ENCODE measurements at regions not wholly inside any gene's neighbourhood (a gene's known extent, or its start where the extent isn't known, plus 50 kb on each side); places are given as distances from the start of the nearest gene placed in this dataset.
"Not testable (repeated sequence)": the region's sequence is repeated elsewhere in the genome, so short reads cannot be mapped to it uniquely, and the experiment has no call there.

DNA sequence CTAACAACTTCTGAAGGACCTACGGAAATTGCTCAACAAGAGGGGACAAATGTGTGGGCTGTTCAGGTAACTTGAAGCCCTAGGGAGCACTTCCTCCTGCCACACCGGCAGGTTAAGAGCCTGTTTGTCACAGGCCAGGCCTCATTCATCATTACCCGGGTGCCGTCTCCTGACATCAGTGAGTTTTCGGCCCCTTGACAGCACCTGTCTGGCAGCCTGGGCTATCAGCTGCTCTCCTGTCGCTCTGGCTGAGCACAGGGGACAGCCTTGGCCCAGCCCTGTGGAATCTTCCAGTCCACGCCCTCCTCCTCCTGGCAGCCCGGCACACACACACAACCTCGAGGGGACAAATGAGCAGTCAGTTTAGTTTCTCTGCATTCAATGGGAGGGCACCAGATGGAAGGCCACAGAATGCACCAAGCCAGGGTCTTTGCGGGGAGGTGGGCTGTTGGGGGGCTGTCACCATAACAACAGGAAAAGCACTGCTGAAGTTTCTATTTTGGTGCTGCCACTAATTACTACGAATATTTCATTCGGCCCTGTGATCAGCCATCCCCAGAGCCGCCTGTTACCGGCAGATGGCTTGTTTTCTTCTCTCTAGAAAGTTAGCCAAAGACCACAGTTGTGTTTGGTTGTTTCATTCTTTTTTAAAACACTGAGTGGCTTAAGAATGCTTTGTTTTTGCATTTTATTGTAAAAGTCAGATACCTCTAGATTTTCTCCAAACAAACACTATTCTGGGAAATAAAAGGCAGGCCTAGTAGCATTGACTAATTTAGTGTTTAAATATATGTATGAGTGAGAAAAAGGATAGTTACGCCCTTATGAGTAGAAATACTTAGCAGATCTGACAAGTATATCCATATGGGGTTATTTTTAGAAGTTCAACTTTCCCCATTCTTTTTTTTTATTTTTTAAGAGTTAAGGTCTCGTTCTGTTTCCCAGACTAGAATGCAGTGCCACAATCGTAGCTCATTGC lies 189.9 kb upstream of the NDUFV2 start (continued):
- TF ChIP-seq ZNF687 (CRISPR knock-in tag; IDR thresholded peaks at IDR 0.05) (peak; percentile 22; the same call in 1 of the 2 replicates), JARID2 (CRISPR knock-in tag; IDR thresholded peaks at IDR 0.05; ENCODE audit: insufficient replicate concordance) (no peak), ZNF263 (CRISPR knock-in tag; IDR thresholded peaks at IDR 0.05) (peak; percentile 58; the same call in 1 of the 2 replicates), TMF1 (CRISPR knock-in tag; IDR thresholded peaks at IDR 0.05; ENCODE audit: low read depth) (no peak)

DNA sequence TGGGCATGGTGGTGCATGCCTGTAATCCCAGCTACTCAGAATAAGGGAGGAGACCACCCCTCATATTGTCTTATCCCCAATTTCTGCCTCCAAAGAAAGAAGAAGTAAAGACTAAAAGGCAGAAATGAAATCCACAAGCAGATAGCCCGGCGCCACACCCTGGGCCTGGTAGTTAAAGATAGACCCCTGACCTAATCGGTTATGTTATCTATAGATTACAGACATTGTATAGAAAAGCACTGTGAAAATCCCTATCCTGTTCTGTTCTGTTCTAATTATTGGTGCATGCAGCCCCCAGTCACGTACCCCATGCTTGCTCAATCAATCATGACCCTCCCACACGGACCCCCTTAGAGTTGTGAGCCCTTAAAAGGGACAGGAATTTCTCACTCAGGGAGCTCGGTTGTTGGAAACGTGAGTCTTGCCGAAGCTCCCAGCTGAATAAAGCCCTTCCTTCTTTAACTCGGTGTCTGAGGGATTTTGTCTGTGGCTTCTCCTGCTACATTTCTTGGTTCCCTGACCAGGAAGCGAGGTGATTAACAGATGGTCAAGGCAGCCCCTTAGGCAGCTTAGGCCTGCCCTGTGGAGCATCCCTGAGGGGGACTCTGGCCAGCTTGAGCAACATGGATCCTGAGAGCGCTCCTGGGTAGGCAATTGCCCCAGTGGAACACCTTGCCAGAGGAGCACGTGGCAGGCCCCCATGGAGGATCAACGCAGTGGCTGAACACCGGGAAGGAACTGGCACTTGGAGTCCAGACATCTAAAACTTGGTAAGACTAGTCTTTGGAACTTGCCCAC lies 188.7 kb upstream of the NDUFV2 start:
- BruUV-seq (replicated peaks); H2AFZ ChIP-seq (ENCODE audit: low read length); H3K4me2 ChIP-seq (ENCODE audit: low read depth, low read length); ATAC-seq; DNase-seq (ENCODE audit: low spot score); POLR2A ChIA-PET; H3K4me1 ChIP-seq (ENCODE audit: insufficient read depth, low read length); in situ Hi-C loops (cut with HindIII; ENCODE audit: extremely low pct_ligation_motif_present, low pct_unique_long_range_greater_than_20kb); H3K27me3 ChIP-seq (ENCODE audit: control insufficient read depth in 1 of 2, insufficient read depth in 2 of 2, low read length in 2 of 2); H3K79me2 ChIP-seq (ENCODE audit: insufficient read depth, low read length); FAIRE-seq; H3K4me3 ChIP-seq (replicated peaks in 1 of 3; ENCODE audit: insufficient read depth in 1 of 3, low read depth in 2 of 3, low read length in 3 of 3); H3K9ac ChIP-seq (ENCODE audit: insufficient read depth, low read depth, low read length); H3K9me3 ChIP-seq (ENCODE audit: low read length); H3K27ac ChIP-seq (ENCODE audit: extremely low read length, insufficient read depth, low read length); H3K36me3 ChIP-seq (replicated peaks in 1 of 2; ENCODE audit: control insufficient read depth in 1 of 2, insufficient read depth in 2 of 2, low read length in 2 of 2); CTCF ChIA-PET (ENCODE audit: low intra/inter-chr PET ratio, low total read pairs); H4K20me1 ChIP-seq (ENCODE audit: insufficient read depth, low read length); intact Hi-C loops (cut with micrococcal nuclease; ENCODE audit: unreplicated experiment): not testable (repeated sequence)
- 54% methylated on average over 12 of the region's 14 CpGs for WGBS (ENCODE audit: low lambda C conversion rate)

GRCh38 chr18:8914404-8915264 lies 187.9 kb upstream of the NDUFV2 start:
- H4K20me1 ChIP-seq (ENCODE audit: insufficient read depth, low read length); H2AFZ ChIP-seq (ENCODE audit: low read length); H3K27me3 ChIP-seq (ENCODE audit: control insufficient read depth in 1 of 2, insufficient read depth in 2 of 2, low read length in 2 of 2); POLR2A ChIA-PET; in situ Hi-C loops (cut with HindIII; ENCODE audit: extremely low pct_ligation_motif_present, low pct_unique_long_range_greater_than_20kb); BruUV-seq (replicated peaks); H3K4me2 ChIP-seq (ENCODE audit: low read depth, low read length); FAIRE-seq; H3K9ac ChIP-seq (ENCODE audit: insufficient read depth, low read depth, low read length); ATAC-seq; CTCF ChIA-PET (ENCODE audit: low intra/inter-chr PET ratio, low total read pairs); H3K36me3 ChIP-seq (replicated peaks in 1 of 2; ENCODE audit: control insufficient read depth in 1 of 2, insufficient read depth in 2 of 2, low read length in 2 of 2); intact Hi-C loops (cut with micrococcal nuclease; ENCODE audit: unreplicated experiment); H3K79me2 ChIP-seq (ENCODE audit: insufficient read depth, low read length); DNase-seq (ENCODE audit: low spot score); H3K4me1 ChIP-seq (ENCODE audit: insufficient read depth, low read length); H3K4me3 ChIP-seq (replicated peaks in 1 of 3; ENCODE audit: insufficient read depth in 1 of 3, low read depth in 2 of 3, low read length in 3 of 3); H3K27ac ChIP-seq (ENCODE audit: extremely low read length, insufficient read depth, low read length); H3K9me3 ChIP-seq (ENCODE audit: low read length): not testable (repeated sequence)
- 54% methylated on average over 4 of the region's 4 CpGs for WGBS (ENCODE audit: low lambda C conversion rate)
